Endothelial cell of umbilical vein (primary cell): ENCODE measurements at regions not wholly inside any gene's neighbourhood (a gene's known extent, or its start where the extent isn't known, plus 50 kb on each side); places are given as distances from the start of the nearest gene placed in this dataset.

Experiments used
- EZH2 ChIP-seq: IDR thresholded peaks from 2 replicates; pipeline ENCODE4 v1.6.1; 2012; ENCODE audit warnings: borderline replicate concordance, low read depth, mild to moderate bottlenecking, moderate library complexity, low read length, inconsistent platforms; ENCODE audit not compliant: severe bottlenecking
- MYC ChIP-seq: IDR thresholded peaks from one replicate; pipeline ENCODE4 v1.6.1; 2011; ENCODE audit warnings: mild to moderate bottlenecking, low read depth, low read length
- POLR2A ChIP-seq: IDR thresholded peaks from 2 replicates; pipeline ENCODE4 v1.6.1; 2012; ENCODE audit warnings: low read depth, mild to moderate bottlenecking, control low read depth, low read length
- POLR2AphosphoS5 ChIP-seq: IDR thresholded peaks from 2 replicates; pipeline ENCODE4 v1.6.1; 2012; ENCODE audit warnings: low read depth, mild to moderate bottlenecking, control low read depth, low read length, moderate library complexity; ENCODE audit not compliant: insufficient read depth
- TF ChIP-seq, protein P1 (sequence below), 2 donors: IDR thresholded peaks; 1 replicate in 1 of 2; 2 replicates in 1 of 2; pipeline ENCODE4 v1.5.1; 2011; ENCODE audit warnings: low read length in 2 of 2, mild to moderate bottlenecking in 2 of 2, moderate library complexity in 2 of 2, control low read depth in 1 of 2, inconsistent platforms in 1 of 2, low read depth in 1 of 2; ENCODE audit not compliant: insufficient read depth in 1 of 2; ENCODE audit errors: extremely low read depth in 1 of 2

DNA sequence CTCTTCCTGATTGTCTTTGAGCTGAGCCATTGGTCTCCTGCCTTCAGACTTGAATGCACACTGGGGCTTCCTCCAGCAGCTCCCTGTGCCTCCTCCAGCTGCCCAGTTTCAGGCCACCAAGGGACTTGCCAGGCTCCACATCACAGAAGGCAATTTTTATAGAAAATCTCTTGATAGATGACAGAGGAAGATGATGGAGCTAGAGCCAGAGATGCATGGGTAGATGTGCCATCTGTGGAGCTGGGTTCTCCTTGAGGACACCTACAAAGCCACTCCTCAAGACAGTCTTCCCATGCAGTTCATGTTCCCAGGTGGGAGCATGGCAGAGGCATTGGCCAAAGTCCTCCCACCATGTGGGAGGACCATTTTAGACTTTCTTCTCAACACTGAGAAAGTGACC, 239.6 kb upstream of the IRX1 start:
- TF ChIP-seq, protein P1, sequence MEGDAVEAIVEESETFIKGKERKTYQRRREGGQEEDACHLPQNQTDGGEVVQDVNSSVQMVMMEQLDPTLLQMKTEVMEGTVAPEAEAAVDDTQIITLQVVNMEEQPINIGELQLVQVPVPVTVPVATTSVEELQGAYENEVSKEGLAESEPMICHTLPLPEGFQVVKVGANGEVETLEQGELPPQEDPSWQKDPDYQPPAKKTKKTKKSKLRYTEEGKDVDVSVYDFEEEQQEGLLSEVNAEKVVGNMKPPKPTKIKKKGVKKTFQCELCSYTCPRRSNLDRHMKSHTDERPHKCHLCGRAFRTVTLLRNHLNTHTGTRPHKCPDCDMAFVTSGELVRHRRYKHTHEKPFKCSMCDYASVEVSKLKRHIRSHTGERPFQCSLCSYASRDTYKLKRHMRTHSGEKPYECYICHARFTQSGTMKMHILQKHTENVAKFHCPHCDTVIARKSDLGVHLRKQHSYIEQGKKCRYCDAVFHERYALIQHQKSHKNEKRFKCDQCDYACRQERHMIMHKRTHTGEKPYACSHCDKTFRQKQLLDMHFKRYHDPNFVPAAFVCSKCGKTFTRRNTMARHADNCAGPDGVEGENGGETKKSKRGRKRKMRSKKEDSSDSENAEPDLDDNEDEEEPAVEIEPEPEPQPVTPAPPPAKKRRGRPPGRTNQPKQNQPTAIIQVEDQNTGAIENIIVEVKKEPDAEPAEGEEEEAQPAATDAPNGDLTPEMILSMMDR (IDR thresholded peaks at IDR 0.05; ENCODE audit: extremely low read depth in 1 of 2, insufficient read depth in 1 of 2, low read depth in 1 of 2, low read length in 2 of 2) = no peak
- TF ChIP-seq POLR2A (no peak), MYC (no peak), EZH2 (no peak), POLR2AphosphoS5 (no peak)
